HFF-Myc (cell line): ENCODE measurements at regions not wholly inside any gene's neighbourhood (a gene's known extent, or its start where the extent isn't known, plus 50 kb on each side); places are given as distances from the start of the nearest gene placed in this dataset.

Experiments
- DNase-seq: peaks from one replicate; pipeline ENCODE4 v3.0.0-alpha.2; 2011; ENCODE audit warnings: low read depth; ENCODE audit errors: extremely low read depth
- H3K4me3 ChIP-seq: replicated peaks from 2 replicates; pipeline ENCODE4 v1.5.1; 2011; ENCODE audit warnings: low read depth, mild to moderate bottlenecking, control low read depth, low read length
- CTCF ChIP-seq: IDR thresholded peaks from 2 replicates; pipeline ENCODE4 v1.5.1; 2012; ENCODE audit warnings: mild to moderate bottlenecking, low read depth, low read length, control low read depth; ENCODE audit errors: missing control alignments

GRCh38 chr20:20926222-20926905 is 179.8 kb downstream of the LINC00237 start:
- TF ChIP-seq CTCF: no peak
- no peak for DNase-seq

GRCh38 chr20:20920433-20920832 is 185.7 kb downstream of the LINC00237 start:
- H3K4me3 ChIP-seq: no peak overlapping the region
- DNase-seq: no peak
- no peak for TF ChIP-seq CTCF

More at GRCh38 chr20:20926222-20926905, 179.8 kb downstream of the LINC00237 start:
- no peak overlapping the region for H3K4me3 ChIP-seq

GRCh38 chr20:20915844-20916243 is 190.3 kb downstream of the LINC00237 start:
- H3K4me3 ChIP-seq: no peak overlapping the region
- TF ChIP-seq CTCF: no peak
- no peak for DNase-seq

- no peak for TF ChIP-seq CTCF
- no peak for DNase-seq
- H3K4me3 ChIP-seq: no peak overlapping the region
Measured at GRCh38 chr20:20904501-20904831, 192.0 kb upstream of the RALGAPA2 start.

- no peak for TF ChIP-seq CTCF
- no peak for DNase-seq
- H3K4me3 ChIP-seq: no peak overlapping the region
Measured at GRCh38 chr20:20903773-20904500, 191.5 kb upstream of the RALGAPA2 start.

- no peak for DNase-seq
- TF ChIP-seq CTCF: no peak
- H3K4me3 ChIP-seq: no peak overlapping the region
Measured at GRCh38 chr20:20897922-20898321, 185.5 kb upstream of the RALGAPA2 start.
